CD4-positive, CD25-positive, alpha-beta regulatory T cell (primary cell): ENCODE measurements at regions not wholly inside any gene's neighbourhood (a gene's known extent, or its start where the extent isn't known, plus 50 kb on each side); places are given as distances from the start of the nearest gene placed in this dataset.
"Not testable (repeated sequence)": the region's sequence is repeated elsewhere in the genome, so short reads cannot be mapped to it uniquely, and the experiment has no call there.

ENCODE experiments used
- ATAC-seq, 2 donors: fragments of 150-1000 bp; cut with Tn5 transposase; one replicate each; pipeline ENCODE4 v1.10.0; 2021; ENCODE audit warnings: low read depth in 2 of 2, moderate number of reproducible peaks in 2 of 2, moderate library complexity in 1 of 2
- DNase-seq, 3 donors: peaks; one replicate each; pipeline versions ENCODE4 v3.0.0 to v3.0.0-alpha.2; 2012 to 2022; ENCODE audit warnings: mixed read lengths in 1 of 3
- H3K27ac ChIP-seq: one replicate; pipeline ENCODE4 v1.7.0; 2013; ENCODE audit warnings: mild to moderate bottlenecking, low read length; ENCODE audit not compliant: insufficient read depth, poor library complexity, severe bottlenecking
- H3K27me3 ChIP-seq: one replicate; pipeline ENCODE4 v1.7.0; 2013; ENCODE audit warnings: low read length; ENCODE audit not compliant: control insufficient read depth, insufficient read depth
- H3K36me3 ChIP-seq: one replicate; pipeline ENCODE4 v1.7.0; 2013; ENCODE audit warnings: mild to moderate bottlenecking, low read length, moderate library complexity; ENCODE audit not compliant: control insufficient read depth, insufficient read depth
- H3K4me1 ChIP-seq: 2 replicates; pipeline ENCODE4 v1.7.0; 2013; ENCODE audit warnings: mild to moderate bottlenecking, low read length; ENCODE audit not compliant: insufficient read depth, control insufficient read depth, poor library complexity, severe bottlenecking
- H3K4me3 ChIP-seq: one replicate; pipeline ENCODE4 v1.7.0; 2013; ENCODE audit warnings: low read depth, mild to moderate bottlenecking, low read length, moderate library complexity
- H3K9me3 ChIP-seq, 2 experiments: 1 replicate in 1 of 2; 2 replicates in 1 of 2; pipeline ENCODE4 v1.7.0; 2013; ENCODE audit warnings: low read length in 2 of 2, mild to moderate bottlenecking in 1 of 2, moderate library complexity in 1 of 2; ENCODE audit not compliant: control insufficient read depth in 2 of 2
- H3K27ac Mint-ChIP-seq, 3 donors: one replicate each; pipeline ENCODE4 v1.8.0; 2020 to 2022; ENCODE audit warnings: mild to moderate bottlenecking in 3 of 3, mixed read lengths in 3 of 3, moderate library complexity in 2 of 3
- H3K27me3 Mint-ChIP-seq: one replicate; pipeline ENCODE4 v1.8.0; 2022; ENCODE audit warnings: mild to moderate bottlenecking, mixed read lengths
- H3K36me3 Mint-ChIP-seq: one replicate; pipeline ENCODE4 v1.8.0; 2020; ENCODE audit warnings: mixed read lengths
- H3K4me1 Mint-ChIP-seq, 4 donors: one replicate each; pipeline ENCODE4 v1.8.0; 2020 to 2022; ENCODE audit warnings: mixed read lengths in 4 of 4, mild to moderate bottlenecking in 1 of 4
- H3K4me3 Mint-ChIP-seq, 4 donors: one replicate each; pipeline ENCODE4 v1.8.0; 2020 to 2022; ENCODE audit warnings: mild to moderate bottlenecking in 4 of 4, mixed read lengths in 4 of 4, moderate library complexity in 3 of 4
- H3K9me3 Mint-ChIP-seq, 7 donors: one replicate each; pipeline ENCODE4 v1.8.0; 2020 to 2022; ENCODE audit warnings: mixed read lengths in 7 of 7, mild to moderate bottlenecking in 3 of 7, moderate library complexity in 2 of 7

- Mint-ChIP-seq H3K27me3 (no peaks in the 10 kb centered on the region), H3K9me3 (peaks cover 1 to 26% (median 7%) of the 10 kb centered on the region in 7 donors), H3K4me3 (no peak overlapping the region), H3K36me3 (peaks cover 4% of the 10 kb centered on the region), H3K4me1 (no peaks in the 10 kb centered on the region), H3K27ac (no peak overlapping the region)
- H3K36me3 ChIP-seq, result no peaks in the 10 kb centered on the region
- no peak overlapping the region for H3K4me3 ChIP-seq
- DNase-seq (peak in 1 of 3 donors; percentile 38), ATAC-seq (no peak)
- H3K27ac ChIP-seq, result no peak overlapping the region
- no peaks in the 10 kb centered on the region for H3K9me3 ChIP-seq
- H3K27me3 ChIP-seq, result no peaks in the 10 kb centered on the region
- no peaks in the 10 kb centered on the region for H3K4me1 ChIP-seq
These were observed 231.5 kb upstream of the SETMAR start for GRCh38 chr3:4071481-4072184.

GRCh38 chr3:4077278-4077677 lies 225.9 kb upstream of the SETMAR start:
- H3K4me1 Mint-ChIP-seq, H3K9me3 ChIP-seq, H3K27ac ChIP-seq, H3K4me1 ChIP-seq, H3K36me3 Mint-ChIP-seq, DNase-seq, H3K4me3 ChIP-seq, H3K27ac Mint-ChIP-seq, ATAC-seq, H3K36me3 ChIP-seq, H3K4me3 Mint-ChIP-seq, H3K27me3 Mint-ChIP-seq, H3K27me3 ChIP-seq: not testable (repeated sequence)
- H3K9me3 Mint-ChIP-seq, result peaks cover 1 to 28% (median 8%) of the 10 kb centered on the region in 7 donors

GRCh38 chr3:4077950-4078349 lies 225.2 kb upstream of the SETMAR start:
- H3K4me3 ChIP-seq, result no peak overlapping the region
- no peak overlapping the region for H3K27ac ChIP-seq
- DNase-seq, result no peak
- H3K4me1 Mint-ChIP-seq, result no peaks in the 10 kb centered on the region
- peaks cover 1 to 26% (median 6%) of the 10 kb centered on the region in 7 donors for H3K9me3 Mint-ChIP-seq
- no peaks in the 10 kb centered on the region for H3K4me1 ChIP-seq
- H3K27ac Mint-ChIP-seq, result no peak overlapping the region
- H3K36me3 Mint-ChIP-seq, result no peaks in the 10 kb centered on the region
- no peaks in the 10 kb centered on the region for H3K27me3 Mint-ChIP-seq
- no peaks in the 10 kb centered on the region for H3K36me3 ChIP-seq
- no peak for ATAC-seq
- no peak overlapping the region for H3K4me3 Mint-ChIP-seq
- no peaks in the 10 kb centered on the region for H3K9me3 ChIP-seq
- no peaks in the 10 kb centered on the region for H3K27me3 ChIP-seq

GRCh38 chr3:4078903-4079302 lies 224.3 kb upstream of the SETMAR start:
- no peak for DNase-seq

GRCh38 chr3:4079339-4080195 lies 223.6 kb upstream of the SETMAR start:
- no peaks in the 10 kb centered on the region for H3K4me1 Mint-ChIP-seq
- Histone ChIP-seq H3K27ac (no peak overlapping the region), H3K4me3 (no peak overlapping the region), H3K4me1 (no peaks in the 10 kb centered on the region), H3K9me3 (no peaks in the 10 kb centered on the region), H3K27me3 (no peaks in the 10 kb centered on the region), H3K36me3 (no peaks in the 10 kb centered on the region)
- no peak overlapping the region for H3K27ac Mint-ChIP-seq
- DNase-seq (no peak), ATAC-seq (no peak)
- no peaks in the 10 kb centered on the region for H3K27me3 Mint-ChIP-seq
- H3K4me3 Mint-ChIP-seq, result no peak overlapping the region
- no peaks in the 10 kb centered on the region for H3K36me3 Mint-ChIP-seq
- peaks cover 0 to 19% (median 3%) of the 10 kb centered on the region in 7 donors for H3K9me3 Mint-ChIP-seq

More at GRCh38 chr3:4078903-4079302, 224.3 kb upstream of the SETMAR start:
- Histone ChIP-seq H3K4me3 (no peak overlapping the region), H3K4me1 (no peaks in the 10 kb centered on the region), H3K27me3 (no peaks in the 10 kb centered on the region), H3K27ac (no peak overlapping the region), H3K9me3 (no peaks in the 10 kb centered on the region), H3K36me3 (no peaks in the 10 kb centered on the region)
- H3K4me3 Mint-ChIP-seq, result no peak overlapping the region
- H3K27ac Mint-ChIP-seq, result no peak overlapping the region
- no peaks in the 10 kb centered on the region for H3K36me3 Mint-ChIP-seq
- no peak for ATAC-seq
- H3K9me3 Mint-ChIP-seq, result peaks cover 0 to 24% (median 4%) of the 10 kb centered on the region in 7 donors
- no peaks in the 10 kb centered on the region for H3K27me3 Mint-ChIP-seq
- no peaks in the 10 kb centered on the region for H3K4me1 Mint-ChIP-seq

- no peaks in the 10 kb centered on the region for H3K27me3 ChIP-seq
- H3K9me3 ChIP-seq, result no peaks in the 10 kb centered on the region
- no peaks in the 10 kb centered on the region for H3K36me3 ChIP-seq
- H3K27ac ChIP-seq, result no peak overlapping the region
- H3K27ac Mint-ChIP-seq, result no peak overlapping the region
- no peak overlapping the region for H3K4me3 ChIP-seq
- DNase-seq (no peak), ATAC-seq (no peak)
- H3K4me3 Mint-ChIP-seq, result no peak overlapping the region
- H3K9me3 Mint-ChIP-seq, result peaks cover 0 to 2% (median 0%) of the 10 kb centered on the region in 7 donors
- no peaks in the 10 kb centered on the region for H3K27me3 Mint-ChIP-seq
- H3K4me1 ChIP-seq, result no peaks in the 10 kb centered on the region
- no peaks in the 10 kb centered on the region for H3K36me3 Mint-ChIP-seq
- no peaks in the 10 kb centered on the region for H3K4me1 Mint-ChIP-seq
These were observed 219.7 kb upstream of the SETMAR start for GRCh38 chr3:4083225-4084015.

GRCh38 chr3:4084271-4084670 lies 218.9 kb upstream of the SETMAR start:
- peaks cover 0 to 2% (median 0%) of the 10 kb centered on the region in 7 donors for H3K9me3 Mint-ChIP-seq
- no peak overlapping the region for H3K27ac Mint-ChIP-seq
- Histone ChIP-seq H3K36me3 (no peaks in the 10 kb centered on the region), H3K27ac (no peak overlapping the region), H3K4me3 (no peak overlapping the region), H3K4me1 (no peaks in the 10 kb centered on the region), H3K27me3 (no peaks in the 10 kb centered on the region), H3K9me3 (no peaks in the 10 kb centered on the region)
- DNase-seq (no peak), ATAC-seq (no peak)
- no peaks in the 10 kb centered on the region for H3K4me1 Mint-ChIP-seq
- no peaks in the 10 kb centered on the region for H3K36me3 Mint-ChIP-seq
- no peak overlapping the region for H3K4me3 Mint-ChIP-seq
- H3K27me3 Mint-ChIP-seq, result no peaks in the 10 kb centered on the region
